Hepatocyte (in vitro differentiated cells): ENCODE measurements at regions not wholly inside any gene's neighbourhood (a gene's known extent, or its start where the extent isn't known, plus 50 kb on each side); places are given as distances from the start of the nearest gene placed in this dataset.

Experiments
- EZH2 ChIP-seq: fragments of 200-600 bp; sonication (generic); IDR thresholded peaks from 2 replicates; pipeline ENCODE4 v1.6.1; 2016; ENCODE audit warnings: antibody characterized with exemption, mild to moderate bottlenecking, borderline replicate concordance
- EZH2phosphoT487 ChIP-seq: fragments of 200-600 bp; sonication (generic); IDR thresholded peaks from one replicate; pipeline ENCODE4 v1.6.1; 2018; ENCODE audit warnings: antibody characterized with exemption, mild to moderate bottlenecking, low read depth, moderate library complexity; ENCODE audit not compliant: unreplicated experiment, severe bottlenecking
- TF ChIP-seq, protein P1 (sequence below): fragments of 200-600 bp; sonication (generic); IDR thresholded peaks from 2 replicates; pipeline ENCODE4 v1.5.1; 2016; ENCODE audit warnings: antibody characterized with exemption, mild to moderate bottlenecking; ENCODE audit not compliant: poor library complexity

DNA sequence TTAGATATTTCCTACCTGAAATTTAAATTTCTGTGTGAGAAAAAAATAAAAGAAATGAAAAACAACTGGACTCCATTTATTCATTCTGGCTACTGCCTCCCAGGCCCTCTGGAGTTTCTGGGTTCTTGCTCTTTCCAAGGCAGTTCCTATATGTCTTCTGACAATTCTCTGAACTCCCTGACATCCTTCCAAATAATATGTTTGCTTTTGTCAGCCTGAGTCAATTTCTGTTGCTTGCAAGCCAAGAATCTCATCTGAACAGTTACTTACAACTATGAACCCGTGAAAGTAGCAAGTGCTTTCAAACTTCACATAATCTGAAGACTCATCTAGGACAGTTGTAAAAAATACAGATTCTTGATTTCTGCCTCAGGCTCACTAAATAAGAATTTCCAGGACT, 216.7 kb upstream of the NPVF start:
- TF ChIP-seq EZH2 = no peak
- TF ChIP-seq, protein P1, sequence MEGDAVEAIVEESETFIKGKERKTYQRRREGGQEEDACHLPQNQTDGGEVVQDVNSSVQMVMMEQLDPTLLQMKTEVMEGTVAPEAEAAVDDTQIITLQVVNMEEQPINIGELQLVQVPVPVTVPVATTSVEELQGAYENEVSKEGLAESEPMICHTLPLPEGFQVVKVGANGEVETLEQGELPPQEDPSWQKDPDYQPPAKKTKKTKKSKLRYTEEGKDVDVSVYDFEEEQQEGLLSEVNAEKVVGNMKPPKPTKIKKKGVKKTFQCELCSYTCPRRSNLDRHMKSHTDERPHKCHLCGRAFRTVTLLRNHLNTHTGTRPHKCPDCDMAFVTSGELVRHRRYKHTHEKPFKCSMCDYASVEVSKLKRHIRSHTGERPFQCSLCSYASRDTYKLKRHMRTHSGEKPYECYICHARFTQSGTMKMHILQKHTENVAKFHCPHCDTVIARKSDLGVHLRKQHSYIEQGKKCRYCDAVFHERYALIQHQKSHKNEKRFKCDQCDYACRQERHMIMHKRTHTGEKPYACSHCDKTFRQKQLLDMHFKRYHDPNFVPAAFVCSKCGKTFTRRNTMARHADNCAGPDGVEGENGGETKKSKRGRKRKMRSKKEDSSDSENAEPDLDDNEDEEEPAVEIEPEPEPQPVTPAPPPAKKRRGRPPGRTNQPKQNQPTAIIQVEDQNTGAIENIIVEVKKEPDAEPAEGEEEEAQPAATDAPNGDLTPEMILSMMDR = no peak
- TF ChIP-seq EZH2phosphoT487 = no peak
